Endothelial cell of umbilical vein (primary cell): ENCODE measurements at regions not wholly inside any gene's neighbourhood (a gene's known extent, or its start where the extent isn't known, plus 50 kb on each side); places are given as distances from the start of the nearest gene placed in this dataset.

Experiments used
- BruUV-seq: library from RNA; stranded (reverse); fragments of 400-500 nt; replicated peaks from 2 replicates; lab custom pipeline; 2021; lab: Mats Ljungman, UMichigan
- CTCF ChIA-PET: fragments of 300-600, 350-600 bp; sonication (Branson Sonifier 250); formaldehyde crosslinking; loops from one replicate; lab custom pipeline; 2021; ENCODE audit warnings: antibody characterized with exemption, inconsistent platforms; lab: Charles Lee
- POLR2A ChIA-PET: fragments of 300-600, 350-600 bp; sonication (Branson Sonifier 250); formaldehyde crosslinking; loops from one replicate; lab custom pipeline; 2021; ENCODE audit warnings: antibody characterized with exemption, inconsistent platforms; lab: Charles Lee
- DNase-seq: peaks from one replicate; pipeline ENCODE4 v3.0.0-alpha.2; 2011; ENCODE audit warnings: low read depth, low spot score
- FAIRE-seq: peaks from 2 replicates; lab custom pipeline; 2011; peaks lifted over from hg19 to GRCh38; lab: Jason Lieb, UNC
- H2AFZ ChIP-seq: 2 replicates; pipeline ENCODE4 v1.6.0; 2012; ENCODE audit warnings: low read depth, low read length, control low read depth, inconsistent platforms
- H3K27ac ChIP-seq: 2 replicates; pipeline ENCODE4 v1.5.1; 2011; ENCODE audit warnings: low read depth, mild to moderate bottlenecking, control low read depth, low read length, moderate library complexity; ENCODE audit not compliant: insufficient read depth
- H3K27me3 ChIP-seq, 2 experiments: 2 replicates each; pipeline versions ENCODE4 v1.6.0 to v1.6.1; 2011; ENCODE audit warnings: low read length in 2 of 2, mixed read lengths in 1 of 2; ENCODE audit not compliant: control insufficient read depth in 2 of 2, insufficient read depth in 2 of 2
- H3K36me3 ChIP-seq, 2 experiments: 2 replicates in 1 of 2; 3 replicates in 1 of 2; pipeline ENCODE4 v1.5.1; 2011; ENCODE audit warnings: low read length in 2 of 2, mild to moderate bottlenecking in 1 of 2, moderate library complexity in 1 of 2; ENCODE audit not compliant: control insufficient read depth in 2 of 2, insufficient read depth in 2 of 2; ENCODE audit errors: extremely low read depth in 1 of 2
- H3K4me1 ChIP-seq: 3 replicates; pipeline ENCODE4 v1.5.1; 2011; ENCODE audit warnings: mild to moderate bottlenecking, low read length; ENCODE audit not compliant: control insufficient read depth, insufficient read depth; ENCODE audit errors: extremely low read depth
- H3K4me2 ChIP-seq: 2 replicates; pipeline ENCODE4 v1.6.1; 2011; ENCODE audit warnings: low read length, control low read depth, mixed read lengths; ENCODE audit not compliant: insufficient read depth
- H3K4me3 ChIP-seq, 3 experiments: fragments of 200-600 bp in 1 of 3; sonication (generic), shearing (Covaris generic) in 1 of 3; replicated peaks in 1 of 3; 2 replicates each; pipeline ENCODE4 v1.5.1; 2011 to 2016; ENCODE audit warnings: control low read depth in 3 of 3, low read length in 3 of 3, mild to moderate bottlenecking in 2 of 3, inconsistent platforms in 1 of 3, low read depth in 1 of 3, moderate library complexity in 1 of 3; ENCODE audit not compliant: insufficient read depth in 1 of 3
- H3K79me2 ChIP-seq: 2 replicates; pipeline ENCODE4 v1.6.0; 2012; ENCODE audit warnings: low read length, inconsistent platforms; ENCODE audit not compliant: control insufficient read depth, insufficient read depth
- H3K9ac ChIP-seq: replicated peaks from 2 replicates; pipeline ENCODE3; 2011; ENCODE audit warnings: low read length, control low read depth; ENCODE audit not compliant: insufficient read depth; ENCODE audit errors: extremely low read depth
- H3K9me1 ChIP-seq: replicated peaks from 3 replicates; pipeline ENCODE4 v1.6.0; 2011; ENCODE audit warnings: mild to moderate bottlenecking, low read length; ENCODE audit not compliant: control insufficient read depth, insufficient read depth; ENCODE audit errors: extremely low read depth
- H3K9me3 ChIP-seq: replicated peaks from 2 replicates; pipeline ENCODE4 v1.5.1; 2012; ENCODE audit warnings: low read length, inconsistent platforms; ENCODE audit not compliant: control insufficient read depth, insufficient read depth
- H4K20me1 ChIP-seq: replicated peaks from 2 replicates; pipeline ENCODE3; 2011; ENCODE audit warnings: mild to moderate bottlenecking, low read length; ENCODE audit not compliant: control insufficient read depth, insufficient read depth; ENCODE audit errors: extremely low read depth
- CTCF ChIP-seq, 2 donors: IDR thresholded peaks; 1 replicate in 1 of 2; 2 replicates in 1 of 2; pipeline ENCODE4 v1.5.1; 2011; ENCODE audit warnings: low read length in 2 of 2, mild to moderate bottlenecking in 2 of 2, moderate library complexity in 2 of 2, control low read depth in 1 of 2, inconsistent platforms in 1 of 2, low read depth in 1 of 2; ENCODE audit not compliant: insufficient read depth in 1 of 2; ENCODE audit errors: extremely low read depth in 1 of 2
- EZH2 ChIP-seq: IDR thresholded peaks from 2 replicates; pipeline ENCODE4 v1.6.1; 2012; ENCODE audit warnings: borderline replicate concordance, low read depth, mild to moderate bottlenecking, moderate library complexity, low read length, inconsistent platforms; ENCODE audit not compliant: severe bottlenecking
- FOS ChIP-seq: IDR thresholded peaks from 2 replicates; pipeline ENCODE4 v1.6.1; 2011; ENCODE audit warnings: mild to moderate bottlenecking, low read length, moderate library complexity, borderline replicate concordance; ENCODE audit not compliant: insufficient read depth
- GATA2 ChIP-seq: IDR thresholded peaks from 2 replicates; pipeline ENCODE4 v1.7.0; 2011; ENCODE audit warnings: low read depth, mild to moderate bottlenecking, moderate library complexity, mixed read lengths, low read length; ENCODE audit not compliant: insufficient read length, insufficient read depth
- JUN ChIP-seq: IDR thresholded peaks from 2 replicates; pipeline ENCODE4 v1.6.1; 2011; ENCODE audit warnings: borderline replicate concordance, low read depth; ENCODE audit not compliant: insufficient read length, insufficient read depth
- MYC ChIP-seq: IDR thresholded peaks from one replicate; pipeline ENCODE4 v1.6.1; 2011; ENCODE audit warnings: mild to moderate bottlenecking, low read depth, low read length
- POLR2A ChIP-seq: IDR thresholded peaks from 2 replicates; pipeline ENCODE4 v1.6.1; 2012; ENCODE audit warnings: low read depth, mild to moderate bottlenecking, control low read depth, low read length
- POLR2AphosphoS5 ChIP-seq: IDR thresholded peaks from 2 replicates; pipeline ENCODE4 v1.6.1; 2012; ENCODE audit warnings: low read depth, mild to moderate bottlenecking, control low read depth, low read length, moderate library complexity; ENCODE audit not compliant: insufficient read depth
- dilution Hi-C: fragments of 300-500 bp; cut with MboI; formaldehyde crosslinking; loops from one replicate; pipeline ENCODE4 v1.15.0; 2019; ENCODE audit warnings: low sequenced_read_pairs; ENCODE audit not compliant: extremely low pct_ligation_motif_present
- intact Hi-C: fragments of 100-400 bp; cut with micrococcal nuclease; formaldehyde crosslinking; loops from one replicate; pipeline ENCODE4 v1.10.0; 2022
- TF ChIP-seq, protein P1 (sequence below): IDR thresholded peaks from 2 replicates; pipeline ENCODE4 v1.6.1; 2011; ENCODE audit not compliant: insufficient read depth, insufficient read length

DNA sequence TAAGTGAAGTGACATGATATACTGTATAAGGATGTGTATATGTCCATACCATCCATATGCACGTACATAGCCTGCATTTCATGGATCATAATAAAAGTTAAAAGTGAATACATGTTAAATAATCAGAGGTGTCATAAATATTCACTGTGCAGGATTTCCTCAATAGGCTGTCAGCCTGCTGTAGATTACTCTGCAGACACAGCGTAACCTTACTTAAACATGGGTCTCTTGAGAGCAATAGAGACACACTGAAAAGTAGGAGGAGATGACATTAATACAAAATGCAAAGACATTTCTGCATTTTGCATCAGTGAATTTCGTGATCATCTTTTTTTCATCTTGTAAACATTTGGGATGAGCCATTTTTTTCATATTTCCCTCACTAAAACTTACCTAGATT, 955.2 kb upstream of the DIAPH2 start:
- Histone ChIP-seq H3K4me2 (no peak overlapping the region), H3K79me2 (no peaks in the 10 kb centered on the region), H3K27me3 (no peaks in the 10 kb centered on the region), H3K4me3 (no peak overlapping the region), H3K9ac (no peak overlapping the region), H3K9me1 (no peaks in the 10 kb centered on the region), H3K36me3 (no peaks in the 10 kb centered on the region), H2AFZ (no peak overlapping the region), H3K9me3 (no peaks in the 10 kb centered on the region), H3K27ac (no peak overlapping the region), H4K20me1 (no peaks in the 10 kb centered on the region), H3K4me1 (no peaks in the 10 kb centered on the region)
- DNase-seq (no peak), FAIRE-seq (no peak)
- intact Hi-C loops (no loop called here), dilution Hi-C loops (no loop called here)
- CTCF ChIA-PET: no interaction called here
- POLR2A ChIA-PET: no interaction called here
- TF ChIP-seq JUN (no peak), CTCF (IDR thresholded peaks at IDR 0.05; ENCODE audit: extremely low read depth in 1 of 2, insufficient read depth in 1 of 2, low read depth in 1 of 2, low read length in 2 of 2) (no peak), GATA2 (no peak), MYC (no peak), FOS (no peak), POLR2A (no peak), POLR2AphosphoS5 (no peak), EZH2 (no peak)
- TF ChIP-seq, protein P1, sequence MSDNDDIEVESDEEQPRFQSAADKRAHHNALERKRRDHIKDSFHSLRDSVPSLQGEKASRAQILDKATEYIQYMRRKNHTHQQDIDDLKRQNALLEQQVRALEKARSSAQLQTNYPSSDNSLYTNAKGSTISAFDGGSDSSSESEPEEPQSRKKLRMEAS: no peak
- no TSS peak for BruUV-seq
